ENCODE measurements at regions not wholly inside any gene's neighbourhood (a gene's known extent, or its start where the extent isn't known, plus 50 kb on each side); places are given as distances from the start of the nearest gene placed in this dataset.
A peak's percentile ranks its signal among the peaks of the same experiment; 100 is the strongest.

- TF ChIP-seq CTCF (IDR thresholded peaks at IDR 0.05; ENCODE audit: unreplicated experiment in 3 of 3): no peak
- Mint-ChIP-seq H3K27me3 (ENCODE audit: low read depth) (peaks cover 7% of the 10 kb centered on the region), H3K9me3 (no peaks in the 10 kb centered on the region), H3K36me3 (ENCODE audit: low read depth) (no peaks in the 10 kb centered on the region), H3K4me3 (peak overlapping the region in 1 of 3 experiments; percentile 20), H3K4me1 (peaks cover 52% of the 10 kb centered on the region), H3K27ac (peak overlapping the region; percentile 23 to 67 (median 47))
These were observed 138.9 kb upstream of the MID1 start for GRCh38 chrX:10759141-10759799.

- no peaks in the 10 kb centered on the region for H3K36me3 Mint-ChIP-seq (ENCODE audit: low read depth)
- H3K9me3 Mint-ChIP-seq: no peaks in the 10 kb centered on the region
- H3K27ac Mint-ChIP-seq: no peak overlapping the region
- H3K4me1 Mint-ChIP-seq: peaks cover 30% of the 10 kb centered on the region
- peaks cover 7% of the 10 kb centered on the region for H3K27me3 Mint-ChIP-seq (ENCODE audit: low read depth)
- no peak for TF ChIP-seq CTCF (IDR thresholded peaks at IDR 0.05; ENCODE audit: unreplicated experiment in 3 of 3)
- no peak overlapping the region for H3K4me3 Mint-ChIP-seq
These were observed 141.1 kb upstream of the MID1 start for GRCh38 chrX:10761447-10761846.

GRCh38 chrX:10769195-10769594, 148.8 kb upstream of the MID1 start:
- H3K4me3 Mint-ChIP-seq: peak overlapping the region; percentile 50 to 72 (median 56)
- peak; percentile 35 to 55 (median 43) for TF ChIP-seq CTCF (IDR thresholded peaks at IDR 0.05; ENCODE audit: unreplicated experiment in 3 of 3)
- no peaks in the 10 kb centered on the region for H3K36me3 Mint-ChIP-seq (ENCODE audit: low read depth)
- H3K4me1 Mint-ChIP-seq: peaks cover 20% of the 10 kb centered on the region
- H3K27me3 Mint-ChIP-seq (ENCODE audit: low read depth): no peaks in the 10 kb centered on the region
- H3K9me3 Mint-ChIP-seq: no peaks in the 10 kb centered on the region
- peak overlapping the region; percentile 71 to 86 (median 80) for H3K27ac Mint-ChIP-seq

GRCh38 chrX:10769696-10770619, 149.6 kb upstream of the MID1 start:
- H3K4me3 Mint-ChIP-seq: peak overlapping the region; percentile 50 to 72 (median 56)
- H3K36me3 Mint-ChIP-seq (ENCODE audit: low read depth): no peaks in the 10 kb centered on the region
- H3K9me3 Mint-ChIP-seq: no peaks in the 10 kb centered on the region
- H3K27ac Mint-ChIP-seq: peak overlapping the region; percentile 71 to 86 (median 80)
- H3K27me3 Mint-ChIP-seq (ENCODE audit: low read depth): no peaks in the 10 kb centered on the region
- H3K4me1 Mint-ChIP-seq: peaks cover 20% of the 10 kb centered on the region
- no peak for TF ChIP-seq CTCF (IDR thresholded peaks at IDR 0.05; ENCODE audit: unreplicated experiment in 3 of 3)

GRCh38 chrX:10773318-10773717, 152.9 kb upstream of the MID1 start:
- no peak overlapping the region for H3K4me3 Mint-ChIP-seq
- no peaks in the 10 kb centered on the region for H3K36me3 Mint-ChIP-seq (ENCODE audit: low read depth)

More at GRCh38 chrX:10773318-10773717, 152.9 kb upstream of the MID1 start:
- Mint-ChIP-seq H3K27me3 (ENCODE audit: low read depth) (no peaks in the 10 kb centered on the region), H3K27ac (no peak overlapping the region), H3K4me1 (peaks cover 19% of the 10 kb centered on the region), H3K9me3 (peaks cover under 1% of the 10 kb centered on the region)
- no peak for TF ChIP-seq CTCF (IDR thresholded peaks at IDR 0.05; ENCODE audit: unreplicated experiment in 3 of 3)

Measured in nephron (organoid).